HG03103 (cell line): ENCODE measurements at regions not wholly inside any gene's neighbourhood (a gene's known extent, or its start where the extent isn't known, plus 50 kb on each side); places are given as distances from the start of the nearest gene placed in this dataset.

Source experiments
- ATAC-seq: cut with Tn5 transposase; IDR thresholded peaks from one replicate; pipeline ENCODE4 v1.9.1; 2021; ENCODE audit warnings: low read depth; ENCODE audit not compliant: unreplicated experiment

GRCh38 chr3:164608554-164609276, 469.6 kb downstream of the SI start:
- ATAC-seq: no peak

GRCh38 chr3:164604687-164605086, 473.6 kb downstream of the SI start:
- no peak for ATAC-seq

- no peak for ATAC-seq
These were observed 500.6 kb downstream of the SI start for GRCh38 chr3:164577667-164578210.

- no peak for ATAC-seq
These were observed 505.9 kb downstream of the SI start for GRCh38 chr3:164572436-164572835.

DNA sequence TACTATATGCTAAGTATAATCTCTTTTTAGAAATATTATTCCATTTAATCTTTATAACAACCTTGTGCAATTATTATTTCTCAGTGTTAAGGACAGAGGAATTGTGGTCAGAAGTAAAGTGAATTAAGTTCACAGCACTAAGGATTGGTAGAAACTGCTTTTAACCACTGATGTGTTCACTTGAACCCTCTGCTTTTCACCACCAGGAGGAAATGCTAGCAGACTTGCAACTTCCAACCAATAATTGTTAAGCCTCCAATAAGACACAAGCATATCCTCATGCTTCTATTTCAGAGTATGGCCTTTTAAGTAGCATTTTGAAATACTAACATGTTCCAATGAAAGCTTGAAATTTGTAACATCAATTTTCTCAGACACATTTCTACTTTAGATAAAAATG, 527.4 kb downstream of the SI start:
- no peak for ATAC-seq

- ATAC-seq: no peak
These were observed 539.1 kb downstream of the SI start for GRCh38 chr3:164539215-164539614.

- no peak for ATAC-seq
These were observed 540.8 kb downstream of the SI start for GRCh38 chr3:164537485-164537884.

DNA sequence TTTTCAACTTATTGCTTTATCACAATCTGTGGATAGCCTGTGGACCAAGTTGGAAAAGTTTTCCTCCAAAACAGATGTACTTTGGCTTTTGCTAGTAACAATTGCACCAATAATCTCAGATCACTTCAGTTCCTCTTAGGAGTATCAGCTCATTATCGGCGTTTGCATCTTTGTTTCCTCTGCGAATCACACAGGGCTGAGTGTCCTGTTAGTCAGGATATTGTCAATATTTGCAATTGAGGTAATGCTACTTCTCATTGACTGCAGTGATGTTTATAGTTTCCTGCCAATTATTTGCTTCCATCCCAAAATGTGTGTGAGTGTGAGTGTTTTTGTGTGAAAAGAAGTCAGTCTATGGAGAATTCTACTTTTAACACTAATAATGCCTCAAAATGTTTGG, 545.0 kb downstream of the SI start:
- ATAC-seq: no peak

DNA sequence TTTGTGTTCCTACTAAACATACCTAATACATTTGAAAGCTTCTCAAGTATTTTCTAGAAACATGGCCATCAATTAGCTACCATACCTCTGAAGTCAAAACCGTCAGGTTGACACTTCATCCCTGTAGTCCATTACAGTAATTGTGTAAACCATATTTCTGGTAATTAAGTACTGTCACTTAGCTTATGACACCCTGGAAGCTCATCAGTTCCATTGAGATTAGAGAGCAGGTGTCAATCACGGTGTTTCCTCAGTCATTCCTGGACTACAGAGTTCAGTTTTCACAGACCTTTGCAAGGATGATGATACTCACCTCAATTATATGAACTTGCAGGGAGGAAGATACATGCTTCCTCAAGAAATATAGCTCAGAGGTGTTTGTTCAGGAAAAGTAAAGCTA, 552.0 kb downstream of the SI start:
- no peak for ATAC-seq

- ATAC-seq: no peak
These were observed 554.1 kb downstream of the SI start for GRCh38 chr3:164524201-164524600.

GRCh38 chr3:164522073-164522763, 556.1 kb downstream of the SI start:
- ATAC-seq: no peak

DNA sequence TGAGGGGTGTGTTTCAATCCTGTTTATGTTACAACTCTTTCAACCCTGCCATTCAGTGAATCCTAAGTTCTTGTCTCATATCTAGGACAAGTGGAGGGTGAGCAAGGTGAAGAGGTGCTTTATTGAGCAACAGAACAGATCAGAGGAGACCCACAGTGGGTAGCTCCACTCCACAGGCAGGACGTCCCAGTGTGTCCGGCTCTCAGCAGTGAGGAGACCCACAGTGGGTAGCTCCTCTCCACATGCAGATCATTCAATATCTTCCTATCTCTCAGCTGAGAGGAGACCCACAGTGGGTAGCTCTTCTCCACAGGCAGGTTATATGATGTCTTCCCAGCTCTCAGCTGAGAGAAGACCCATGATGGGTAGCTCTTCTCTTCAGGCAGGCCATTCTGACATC, 556.7 kb downstream of the SI start:
- ATAC-seq: no peak

DNA sequence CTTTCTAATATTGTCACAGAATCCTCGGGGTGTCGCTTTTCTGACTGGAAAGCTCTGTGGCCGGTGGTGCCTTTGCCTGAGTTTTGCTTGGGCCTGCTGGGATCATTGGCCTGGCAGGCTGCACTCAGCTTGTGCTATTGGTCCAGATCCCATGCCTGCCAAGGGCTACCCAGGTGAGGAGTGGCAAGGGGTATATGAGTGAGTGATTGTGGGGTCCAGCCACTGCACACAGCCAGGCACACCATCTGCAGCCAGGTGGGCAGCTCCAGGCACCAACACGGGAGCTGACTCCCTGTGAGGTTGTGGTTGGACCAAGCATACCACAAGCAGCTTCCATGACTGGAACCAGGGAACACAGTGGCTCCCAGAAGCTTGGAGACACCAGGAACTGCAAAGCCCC, 557.2 kb downstream of the SI start:
- no peak for ATAC-seq

DNA sequence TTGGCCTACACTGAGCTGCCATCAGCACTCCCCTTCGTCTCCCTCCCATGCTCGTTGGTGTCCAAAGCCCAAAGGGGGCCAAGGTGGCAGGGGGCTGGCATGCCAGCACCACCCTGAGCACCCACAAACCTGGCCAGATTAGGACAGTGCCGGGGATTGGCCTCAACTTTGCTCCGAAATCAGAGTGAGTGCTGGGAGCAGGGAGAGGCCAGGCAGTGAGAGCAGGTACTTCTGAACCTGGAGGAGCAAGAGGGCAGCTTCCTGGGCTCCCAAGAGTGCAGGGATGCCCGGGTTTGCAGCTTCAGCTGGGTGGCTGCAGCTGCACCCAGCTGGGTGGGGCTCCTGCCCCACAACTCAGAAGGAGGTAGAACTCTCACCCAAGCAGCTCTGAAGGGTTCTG, 563.0 kb downstream of the SI start:
- no peak for ATAC-seq

GRCh38 chr3:164514576-164514975, 563.7 kb downstream of the SI start:
- no peak for ATAC-seq

- no peak for ATAC-seq
These were observed 570.4 kb downstream of the SI start for GRCh38 chr3:164507886-164508285.

- no peak for ATAC-seq
These were observed 579.4 kb downstream of the SI start for GRCh38 chr3:164498917-164499316.

DNA sequence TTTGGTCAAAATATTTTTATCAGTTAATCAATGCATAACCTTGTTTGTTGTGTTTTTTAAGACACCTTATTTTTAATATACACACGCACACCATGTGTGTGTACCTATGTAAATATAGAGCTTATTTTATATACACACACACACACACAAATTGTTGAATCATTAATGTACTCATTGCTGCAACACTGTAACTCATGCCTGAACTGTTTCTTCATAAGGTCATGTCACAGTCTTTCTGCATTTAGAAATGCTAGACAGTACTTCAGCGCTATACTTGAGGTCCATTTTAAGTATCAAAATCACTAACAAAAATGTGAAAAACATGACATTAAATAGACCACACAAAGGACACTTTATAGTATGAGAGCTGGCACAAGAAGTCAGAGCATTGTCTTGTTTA, 589.4 kb downstream of the SI start:
- ATAC-seq: no peak

DNA sequence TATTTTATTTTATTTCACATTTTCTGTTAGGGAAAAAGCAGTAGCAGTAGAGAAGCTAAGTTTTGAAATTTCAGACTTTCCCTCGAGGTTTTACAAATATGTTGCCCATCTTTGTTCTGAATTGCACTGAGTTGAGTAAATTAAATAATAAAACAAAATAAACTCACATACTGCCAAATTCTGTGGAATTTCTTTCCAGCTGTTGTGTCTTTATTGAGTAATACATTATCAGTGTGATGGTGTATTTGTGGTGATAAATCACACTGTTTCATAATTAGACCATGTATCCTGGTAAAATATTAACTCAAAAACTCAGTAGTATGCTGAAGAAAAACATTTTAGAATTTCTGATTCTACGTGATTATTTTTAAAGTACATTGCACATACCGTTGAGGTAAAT, 592.1 kb downstream of the SI start:
- no peak for ATAC-seq

GRCh38 chr3:164479978-164480377, 598.3 kb downstream of the SI start:
- no peak for ATAC-seq

DNA sequence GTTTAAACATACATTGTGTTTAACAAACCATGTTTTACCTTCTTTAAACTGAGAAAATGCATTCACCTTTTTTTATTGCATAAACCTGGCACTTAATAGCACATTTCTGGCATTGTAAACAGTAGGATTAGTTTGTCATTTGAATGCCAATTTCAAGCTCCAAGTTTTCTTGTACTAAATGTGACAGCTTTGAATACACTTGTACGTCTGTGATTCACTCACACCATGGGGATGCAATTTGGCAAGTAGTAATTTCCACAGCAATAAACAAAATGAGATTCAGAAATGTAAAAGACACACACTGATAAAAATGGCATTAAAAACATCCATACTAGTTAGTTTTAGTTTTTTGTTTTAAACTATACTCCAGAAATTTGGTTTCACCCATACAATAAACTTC, 598.9 kb downstream of the SI start:
- no peak for ATAC-seq

- ATAC-seq: no peak
These were observed 600.0 kb downstream of the SI start for GRCh38 chr3:164478323-164478722.
